ENCODE measurements at regions not wholly inside any gene's neighbourhood (a gene's known extent, or its start where the extent isn't known, plus 50 kb on each side); places are given as distances from the start of the nearest gene placed in this dataset.

DNA sequence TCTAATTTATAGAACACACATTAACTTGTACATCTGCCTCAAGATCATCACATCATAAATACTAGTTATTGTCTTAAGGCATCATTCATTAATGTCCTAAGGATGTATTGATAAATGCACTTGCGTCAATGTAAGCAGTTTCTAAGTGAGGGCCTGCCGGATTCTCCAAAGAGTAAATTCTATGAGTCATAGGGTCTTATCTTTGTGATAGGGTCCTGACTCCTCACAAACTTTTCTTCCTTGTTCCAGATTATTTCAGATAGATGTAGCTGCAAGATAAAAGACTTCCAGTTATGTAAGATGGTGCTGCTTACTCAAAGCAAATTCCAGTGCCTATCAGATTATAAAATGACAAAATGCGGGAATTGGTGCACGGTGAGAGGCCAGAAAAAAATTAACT, 315.0 kb upstream of the SLC39A10 start:
- Histone ChIP-seq H3K4me1 (ENCODE audit: insufficient read depth, poor library complexity, severe bottlenecking) (no peaks in the 10 kb centered on the region), H3K36me3 (ENCODE audit: low read depth) (no peaks in the 10 kb centered on the region), H3K27me3 (ENCODE audit: insufficient read depth, poor library complexity, severe bottlenecking) (no peaks in the 10 kb centered on the region), H3K9me3 (ENCODE audit: severe bottlenecking) (no peaks in the 10 kb centered on the region), H3K4me3 (ENCODE audit: severe bottlenecking) (no peak overlapping the region), H3K27ac (ENCODE audit: poor library complexity, severe bottlenecking) (no peak overlapping the region)
- ATAC-seq (ENCODE audit: low read depth) = no peak
- DNase-seq (ENCODE audit: low spot score) = no peak
- TF ChIP-seq, protein P1, sequence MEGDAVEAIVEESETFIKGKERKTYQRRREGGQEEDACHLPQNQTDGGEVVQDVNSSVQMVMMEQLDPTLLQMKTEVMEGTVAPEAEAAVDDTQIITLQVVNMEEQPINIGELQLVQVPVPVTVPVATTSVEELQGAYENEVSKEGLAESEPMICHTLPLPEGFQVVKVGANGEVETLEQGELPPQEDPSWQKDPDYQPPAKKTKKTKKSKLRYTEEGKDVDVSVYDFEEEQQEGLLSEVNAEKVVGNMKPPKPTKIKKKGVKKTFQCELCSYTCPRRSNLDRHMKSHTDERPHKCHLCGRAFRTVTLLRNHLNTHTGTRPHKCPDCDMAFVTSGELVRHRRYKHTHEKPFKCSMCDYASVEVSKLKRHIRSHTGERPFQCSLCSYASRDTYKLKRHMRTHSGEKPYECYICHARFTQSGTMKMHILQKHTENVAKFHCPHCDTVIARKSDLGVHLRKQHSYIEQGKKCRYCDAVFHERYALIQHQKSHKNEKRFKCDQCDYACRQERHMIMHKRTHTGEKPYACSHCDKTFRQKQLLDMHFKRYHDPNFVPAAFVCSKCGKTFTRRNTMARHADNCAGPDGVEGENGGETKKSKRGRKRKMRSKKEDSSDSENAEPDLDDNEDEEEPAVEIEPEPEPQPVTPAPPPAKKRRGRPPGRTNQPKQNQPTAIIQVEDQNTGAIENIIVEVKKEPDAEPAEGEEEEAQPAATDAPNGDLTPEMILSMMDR (IDR thresholded peaks at IDR 0.05; ENCODE audit: poor library complexity, severe bottlenecking) = no peak

DNA sequence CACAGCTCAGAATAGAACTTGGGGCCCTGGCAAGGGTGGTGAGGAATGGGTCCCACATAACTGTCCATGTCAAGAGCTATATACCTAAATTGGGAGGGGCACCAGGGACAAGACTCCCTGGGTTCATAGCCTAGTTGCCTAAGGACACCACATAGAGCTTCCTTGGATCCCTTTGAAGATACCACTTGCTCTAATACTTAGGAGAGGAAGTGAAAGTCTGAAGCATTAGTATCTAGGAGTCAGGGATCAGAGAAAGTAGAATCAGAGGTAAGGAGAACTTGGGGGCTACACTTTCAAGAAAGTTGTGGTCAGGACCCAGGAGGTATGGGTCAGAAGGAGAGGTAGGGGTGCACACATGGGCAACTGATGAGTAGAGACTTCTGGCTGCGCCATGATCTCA, 318.2 kb upstream of the SLC39A10 start:
- no peak for DNase-seq (ENCODE audit: low spot score)
- H3K36me3 ChIP-seq (ENCODE audit: low read depth) = no peaks in the 10 kb centered on the region
- H3K4me1 ChIP-seq (ENCODE audit: insufficient read depth, poor library complexity, severe bottlenecking) = no peaks in the 10 kb centered on the region
- no peak overlapping the region for H3K27ac ChIP-seq (ENCODE audit: poor library complexity, severe bottlenecking)
- H3K9me3 ChIP-seq (ENCODE audit: severe bottlenecking) = no peaks in the 10 kb centered on the region
- no peaks in the 10 kb centered on the region for H3K27me3 ChIP-seq (ENCODE audit: insufficient read depth, poor library complexity, severe bottlenecking)
- H3K4me3 ChIP-seq (ENCODE audit: severe bottlenecking) = no peak overlapping the region
- TF ChIP-seq, protein P1 (IDR thresholded peaks at IDR 0.05; ENCODE audit: poor library complexity, severe bottlenecking) = no peak
- no peak for ATAC-seq (ENCODE audit: low read depth)

DNA sequence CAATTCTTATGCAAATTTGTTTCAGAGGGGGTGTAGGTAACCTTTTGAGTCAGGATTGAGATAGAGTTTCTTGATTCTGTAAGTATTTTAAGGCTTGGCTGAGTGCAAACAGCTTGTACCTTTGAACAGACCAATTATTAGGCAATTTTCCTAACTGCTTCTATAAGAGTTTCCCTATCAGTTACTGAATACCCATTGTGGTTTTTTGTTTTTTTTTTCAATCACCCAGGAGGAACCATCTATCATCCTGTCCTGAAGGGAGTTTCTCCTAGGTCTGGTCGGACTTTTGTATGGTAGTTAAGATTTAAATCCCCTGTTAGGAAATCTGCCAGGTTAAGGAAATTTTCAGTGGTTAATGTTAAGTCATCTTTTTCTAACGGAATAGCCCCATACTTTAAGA, 319.4 kb upstream of the SLC39A10 start:
- Histone ChIP-seq H3K9me3 (ENCODE audit: severe bottlenecking) (no peaks in the 10 kb centered on the region), H3K4me3 (ENCODE audit: severe bottlenecking) (no peak overlapping the region), H3K36me3 (ENCODE audit: low read depth) (no peaks in the 10 kb centered on the region), H3K4me1 (ENCODE audit: insufficient read depth, poor library complexity, severe bottlenecking) (no peaks in the 10 kb centered on the region), H3K27ac (ENCODE audit: poor library complexity, severe bottlenecking) (no peak overlapping the region), H3K27me3 (ENCODE audit: insufficient read depth, poor library complexity, severe bottlenecking) (no peaks in the 10 kb centered on the region)
- no peak for DNase-seq (ENCODE audit: low spot score)
- TF ChIP-seq, protein P1 (IDR thresholded peaks at IDR 0.05; ENCODE audit: poor library complexity, severe bottlenecking) = no peak
- ATAC-seq (ENCODE audit: low read depth) = no peak

DNA sequence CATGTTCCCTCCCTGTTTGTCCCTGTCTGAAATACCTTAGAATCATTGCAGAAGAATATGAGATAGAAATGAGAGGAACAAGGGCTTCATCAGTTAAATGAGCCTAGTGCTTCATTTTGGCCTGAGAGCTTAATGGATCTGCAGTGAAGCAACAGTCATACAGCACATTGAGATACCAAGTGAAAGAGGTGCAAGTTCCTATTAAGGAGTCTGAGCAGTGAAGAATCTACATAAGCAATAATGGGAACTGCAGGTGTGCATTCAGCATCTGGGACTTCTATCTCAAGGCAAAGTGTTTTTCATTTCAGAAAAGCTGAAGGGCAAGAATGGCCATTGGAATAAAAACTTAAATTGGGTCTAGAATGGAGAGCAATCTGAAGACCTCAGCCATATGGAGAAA, 323.2 kb upstream of the SLC39A10 start:
- TF ChIP-seq, protein P1 (IDR thresholded peaks at IDR 0.05; ENCODE audit: poor library complexity, severe bottlenecking) = no peak
- Histone ChIP-seq H3K27me3 (ENCODE audit: insufficient read depth, poor library complexity, severe bottlenecking) (no peaks in the 10 kb centered on the region), H3K27ac (ENCODE audit: poor library complexity, severe bottlenecking) (no peak overlapping the region), H3K36me3 (ENCODE audit: low read depth) (no peaks in the 10 kb centered on the region), H3K9me3 (ENCODE audit: severe bottlenecking) (no peaks in the 10 kb centered on the region), H3K4me3 (ENCODE audit: severe bottlenecking) (no peak overlapping the region), H3K4me1 (ENCODE audit: insufficient read depth, poor library complexity, severe bottlenecking) (no peaks in the 10 kb centered on the region)
- DNase-seq (ENCODE audit: low spot score) (no peak), ATAC-seq (ENCODE audit: low read depth) (no peak)

DNA sequence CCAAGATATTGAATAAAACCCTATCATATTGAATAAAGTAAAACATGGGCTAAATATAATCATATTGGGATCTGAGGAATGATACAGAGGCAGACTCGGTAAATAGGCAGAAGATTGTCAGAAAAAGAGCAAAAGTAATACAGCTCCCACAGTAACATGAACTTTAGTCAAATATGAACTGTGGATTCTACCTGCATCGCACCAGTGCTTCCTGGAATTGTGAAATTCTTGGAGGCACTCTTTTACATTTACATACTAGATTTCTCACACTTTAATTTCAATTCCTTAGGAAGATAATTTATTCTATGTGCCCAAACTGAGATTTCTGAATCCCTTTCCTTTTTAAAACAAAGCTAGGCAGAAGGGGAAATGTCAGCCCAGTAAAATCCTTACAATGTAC, 325.1 kb upstream of the SLC39A10 start:
- no peaks in the 10 kb centered on the region for H3K9me3 ChIP-seq (ENCODE audit: severe bottlenecking)
- no peak overlapping the region for H3K27ac ChIP-seq (ENCODE audit: poor library complexity, severe bottlenecking)
- no peaks in the 10 kb centered on the region for H3K4me1 ChIP-seq (ENCODE audit: insufficient read depth, poor library complexity, severe bottlenecking)
- TF ChIP-seq, protein P1 (IDR thresholded peaks at IDR 0.05; ENCODE audit: poor library complexity, severe bottlenecking) = no peak
- no peaks in the 10 kb centered on the region for H3K27me3 ChIP-seq (ENCODE audit: insufficient read depth, poor library complexity, severe bottlenecking)
- H3K36me3 ChIP-seq (ENCODE audit: low read depth) = no peaks in the 10 kb centered on the region
- DNase-seq (ENCODE audit: low spot score) = no peak
- no peak overlapping the region for H3K4me3 ChIP-seq (ENCODE audit: severe bottlenecking)
- no peak for ATAC-seq (ENCODE audit: low read depth)
